Fibroblast of lung (primary cell): ENCODE measurements at regions not wholly inside any gene's neighbourhood (a gene's known extent, or its start where the extent isn't known, plus 50 kb on each side); places are given as distances from the start of the nearest gene placed in this dataset.

Source experiments
- EZH2 ChIP-seq: IDR thresholded peaks from 2 replicates; pipeline ENCODE4 v1.5.1; 2012; ENCODE audit warnings: low read length, control low read depth, mild to moderate bottlenecking; ENCODE audit errors: missing control alignments
- TF ChIP-seq, protein P1 (sequence below), 2 donors: IDR thresholded peaks in 1 of 2; conservative IDR thresholded peaks in 1 of 2; 1 replicate in 1 of 2; 2 replicates in 1 of 2; pipeline ENCODE4 v1.5.1; 2011 to 2012; ENCODE audit warnings: low read length in 2 of 2, control low read depth in 1 of 2, inconsistent platforms in 1 of 2, low read depth in 1 of 2, mild to moderate bottlenecking in 1 of 2

DNA sequence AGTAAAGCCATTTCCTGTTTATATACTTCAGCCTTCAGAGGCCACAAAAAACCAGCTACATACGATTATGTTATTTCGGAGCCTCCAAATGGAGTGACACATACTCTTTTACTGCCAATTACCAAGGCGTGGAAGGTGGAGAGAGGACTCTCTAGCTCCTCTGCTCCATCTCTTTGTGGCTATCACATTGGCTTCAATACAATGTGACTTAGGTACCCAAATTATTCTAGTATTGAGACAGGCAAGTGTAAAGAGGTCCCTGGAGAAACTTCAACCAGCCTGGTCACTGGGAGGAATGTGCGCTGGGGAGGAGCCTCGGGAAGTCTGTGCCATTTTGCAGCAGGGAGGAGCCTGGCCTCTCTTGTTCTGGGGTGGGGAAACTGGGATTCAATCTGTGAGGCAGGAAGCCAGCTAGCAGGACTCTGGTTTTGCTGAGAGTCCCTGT, 85.8 kb upstream of the TAS2R1 start:
- TF ChIP-seq, protein P1, sequence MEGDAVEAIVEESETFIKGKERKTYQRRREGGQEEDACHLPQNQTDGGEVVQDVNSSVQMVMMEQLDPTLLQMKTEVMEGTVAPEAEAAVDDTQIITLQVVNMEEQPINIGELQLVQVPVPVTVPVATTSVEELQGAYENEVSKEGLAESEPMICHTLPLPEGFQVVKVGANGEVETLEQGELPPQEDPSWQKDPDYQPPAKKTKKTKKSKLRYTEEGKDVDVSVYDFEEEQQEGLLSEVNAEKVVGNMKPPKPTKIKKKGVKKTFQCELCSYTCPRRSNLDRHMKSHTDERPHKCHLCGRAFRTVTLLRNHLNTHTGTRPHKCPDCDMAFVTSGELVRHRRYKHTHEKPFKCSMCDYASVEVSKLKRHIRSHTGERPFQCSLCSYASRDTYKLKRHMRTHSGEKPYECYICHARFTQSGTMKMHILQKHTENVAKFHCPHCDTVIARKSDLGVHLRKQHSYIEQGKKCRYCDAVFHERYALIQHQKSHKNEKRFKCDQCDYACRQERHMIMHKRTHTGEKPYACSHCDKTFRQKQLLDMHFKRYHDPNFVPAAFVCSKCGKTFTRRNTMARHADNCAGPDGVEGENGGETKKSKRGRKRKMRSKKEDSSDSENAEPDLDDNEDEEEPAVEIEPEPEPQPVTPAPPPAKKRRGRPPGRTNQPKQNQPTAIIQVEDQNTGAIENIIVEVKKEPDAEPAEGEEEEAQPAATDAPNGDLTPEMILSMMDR (conservative IDR thresholded peaks at IDR 0.05 in 1 of 2, IDR thresholded peaks at IDR 0.05 in 1 of 2; ENCODE audit: low read depth in 1 of 2, low read length in 2 of 2): no peak
- TF ChIP-seq EZH2: no peak
